Neuronal stem cell (in vitro differentiated cells): ENCODE measurements at regions not wholly inside any gene's neighbourhood (a gene's known extent, or its start where the extent isn't known, plus 50 kb on each side); places are given as distances from the start of the nearest gene placed in this dataset.
A peak's percentile ranks its signal among the peaks of the same experiment; 100 is the strongest.

ENCODE experiments used
- DNase-seq: peaks from one replicate; pipeline ENCODE4 v3.0.0-alpha.2; 2013; ENCODE audit warnings: low spot score
- H2AFZ ChIP-seq: one replicate; pipeline ENCODE4 v1.6.1; 2013; ENCODE audit warnings: mild to moderate bottlenecking, low read length, inconsistent platforms
- H2AK5ac ChIP-seq: 2 replicates; pipeline ENCODE4 v1.6.1; 2013; ENCODE audit warnings: low read depth, mild to moderate bottlenecking, inconsistent platforms, low read length, moderate library complexity, mixed read lengths
- H2BK120ac ChIP-seq: 2 replicates; pipeline ENCODE4 v1.6.1; 2013; ENCODE audit warnings: low read depth, mild to moderate bottlenecking, inconsistent platforms, low read length, moderate library complexity, mixed read lengths
- H2BK12ac ChIP-seq: one replicate; pipeline ENCODE4 v1.6.1; 2013; ENCODE audit warnings: low read length, inconsistent platforms
- H2BK15ac ChIP-seq: 2 replicates; pipeline ENCODE4 v1.6.1; 2013; ENCODE audit warnings: mild to moderate bottlenecking, low read length, inconsistent platforms, mixed read lengths
- H2BK5ac ChIP-seq: one replicate; pipeline ENCODE4 v1.6.1; 2013; ENCODE audit warnings: inconsistent platforms, mild to moderate bottlenecking, low read length, moderate library complexity
- H3K14ac ChIP-seq: one replicate; pipeline ENCODE4 v1.6.1; 2013; ENCODE audit warnings: low read length, inconsistent platforms
- H3K18ac ChIP-seq: 2 replicates; pipeline ENCODE4 v1.6.1; 2013; ENCODE audit warnings: low read length, inconsistent platforms
- H3K23ac ChIP-seq: 2 replicates; pipeline ENCODE4 v1.6.1; 2013; ENCODE audit warnings: low read depth, mild to moderate bottlenecking, mixed read lengths, low read length, inconsistent platforms; ENCODE audit not compliant: poor library complexity
- H3K27ac ChIP-seq: replicated peaks from 3 replicates; pipeline ENCODE4 v1.5.1; 2013; ENCODE audit warnings: low read length, inconsistent platforms
- H3K27me3 ChIP-seq, 3 experiments: 2 replicates each; pipeline ENCODE4 v1.6.1; 2013; ENCODE audit warnings: low read length in 3 of 3, mild to moderate bottlenecking in 2 of 3, inconsistent platforms in 1 of 3, low read depth in 1 of 3, mixed read lengths in 1 of 3, moderate library complexity in 1 of 3; ENCODE audit not compliant: control insufficient read depth in 3 of 3, insufficient read depth in 3 of 3
- H3K36me3 ChIP-seq, 2 donors: replicated peaks in 1 of 2; 2 replicates each; pipeline ENCODE4 v1.6.1; 2013; ENCODE audit warnings: low read length in 2 of 2; ENCODE audit not compliant: control insufficient read depth in 2 of 2, insufficient read depth in 2 of 2
- H3K4ac ChIP-seq: 2 replicates; pipeline ENCODE4 v1.6.1; 2013; ENCODE audit warnings: inconsistent platforms, mild to moderate bottlenecking, low read length, moderate library complexity
- H3K4me1 ChIP-seq, 2 donors: 1 replicate in 1 of 2; 2 replicates in 1 of 2; pipeline ENCODE4 v1.6.1; 2013; ENCODE audit warnings: low read length in 2 of 2, low read depth in 1 of 2; ENCODE audit not compliant: control insufficient read depth in 2 of 2, insufficient read depth in 1 of 2
- H3K4me2 ChIP-seq: one replicate; pipeline ENCODE4 v1.6.1; 2013; ENCODE audit warnings: mild to moderate bottlenecking, low read length, inconsistent platforms; ENCODE audit not compliant: insufficient read depth, poor library complexity, severe bottlenecking
- H3K4me3 ChIP-seq, 2 donors: 2 replicates each; pipeline ENCODE4 v1.5.1; 2013; ENCODE audit warnings: low read length in 2 of 2, mild to moderate bottlenecking in 2 of 2, inconsistent platforms in 1 of 2, moderate library complexity in 1 of 2
- H3K79me1 ChIP-seq: one replicate; pipeline ENCODE4 v1.6.1; 2013; ENCODE audit warnings: low read depth, mild to moderate bottlenecking, inconsistent platforms, low read length, moderate library complexity
- H3K9ac ChIP-seq: one replicate; pipeline ENCODE4 v1.6.1; 2013; ENCODE audit warnings: mild to moderate bottlenecking, low read depth, low read length, inconsistent platforms; ENCODE audit not compliant: poor library complexity
- H3K9me3 ChIP-seq, 2 donors: replicated peaks in 1 of 2; 2 replicates each; pipeline versions ENCODE3 to v1.6.1; 2013; ENCODE audit warnings: low read length in 2 of 2, mild to moderate bottlenecking in 2 of 2, inconsistent platforms in 1 of 2, low read depth in 1 of 2, mixed read lengths in 1 of 2, moderate library complexity in 1 of 2; ENCODE audit not compliant: control insufficient read depth in 2 of 2, insufficient read depth in 1 of 2
- H4K8ac ChIP-seq: one replicate; pipeline ENCODE4 v1.6.1; 2013; ENCODE audit warnings: low read depth, mild to moderate bottlenecking, inconsistent platforms, low read length, moderate library complexity
- H4K91ac ChIP-seq: one replicate; pipeline ENCODE4 v1.6.1; 2013; ENCODE audit warnings: low read length, low read depth, mild to moderate bottlenecking, inconsistent platforms; ENCODE audit not compliant: poor library complexity
- WGBS, 2 donors: extraction: QIAGEN DNeasy Blood & Tissue Kit; methylation state at CpG; one replicate each; pipeline ENCODE4 v1.1.7; 2013; ENCODE audit warnings: missing lambda C conversion rate in 2 of 2, mixed read lengths in 1 of 2; ENCODE audit not compliant: insufficient read length in 2 of 2, insufficient replicate concordance in 1 of 2; ENCODE audit errors: extremely low coverage in 2 of 2; 5-methylcytosine and 5-hydroxymethylcytosine counted together

DNA sequence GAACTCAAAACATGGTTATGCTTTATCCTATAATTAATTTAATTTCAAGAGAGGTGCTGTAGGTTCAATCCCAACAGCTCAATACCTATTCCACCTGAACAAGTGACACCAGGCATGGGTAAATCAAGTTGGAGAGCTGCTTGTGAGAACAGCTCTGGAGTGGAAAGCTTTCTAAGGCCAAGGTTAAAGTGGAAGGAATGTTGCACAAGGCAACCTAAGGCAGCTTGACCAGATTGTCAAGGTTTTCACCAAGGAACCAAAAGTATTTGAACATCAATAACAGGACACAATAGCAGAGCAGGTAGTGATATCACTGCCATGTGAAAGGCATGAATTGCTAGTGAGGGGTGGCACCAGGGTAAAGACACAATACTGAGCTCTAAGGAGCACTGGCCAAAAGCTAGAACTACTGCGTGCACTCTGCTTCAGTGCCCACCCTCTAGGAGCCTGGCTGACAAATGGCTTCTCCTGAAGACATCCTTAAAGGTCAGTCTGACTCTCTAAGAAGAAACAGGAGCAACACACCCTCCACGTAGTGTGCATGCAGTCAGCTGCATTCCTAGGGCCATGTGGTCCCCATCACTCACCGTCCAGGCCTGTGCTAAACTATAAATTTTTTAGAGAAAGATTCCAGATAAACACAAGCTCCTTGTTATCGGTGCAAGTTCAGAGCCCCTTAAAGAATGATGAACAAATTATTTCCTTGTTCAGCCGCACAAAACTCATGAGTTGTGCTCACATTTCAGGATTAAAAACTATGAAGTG, 677.7 kb upstream of the KLF4 start:
- Histone ChIP-seq H3K27ac (no peak overlapping the region), H2BK5ac (no peak overlapping the region)
- WGBS, 2 donors: no CpG with 5 or more reads among the region's 5 CpGs

GRCh38 chr9:108166519-108166918, 677.0 kb upstream of the KLF4 start:
- no peak for DNase-seq
- no peaks in the 10 kb centered on the region for H3K79me1 ChIP-seq
- no peak overlapping the region for H3K27ac ChIP-seq
- no peak overlapping the region for H2AK5ac ChIP-seq
- H3K18ac ChIP-seq: no peak overlapping the region
- H3K4me3 ChIP-seq: no peak overlapping the region
- no peaks in the 10 kb centered on the region for H3K9me3 ChIP-seq
- H3K27me3 ChIP-seq: no peaks in the 10 kb centered on the region
- no peak overlapping the region for H3K23ac ChIP-seq
- no peak overlapping the region for H2BK120ac ChIP-seq
- H3K4me1 ChIP-seq: peaks cover 0 to 4% of the 10 kb centered on the region in 2 donors
- no peak overlapping the region for H2BK12ac ChIP-seq
- no peak overlapping the region for H3K14ac ChIP-seq
- no peak overlapping the region for H2AFZ ChIP-seq
- H4K91ac ChIP-seq: no peak overlapping the region
- H2BK5ac ChIP-seq: no peak overlapping the region
- H4K8ac ChIP-seq: no peak overlapping the region
- H3K9ac ChIP-seq: no peak overlapping the region
- WGBS, 2 donors: no CpG with 5 or more reads among the region's 2 CpGs
- H3K36me3 ChIP-seq: no peaks in the 10 kb centered on the region
- H3K4ac ChIP-seq: no peak overlapping the region
- no peak overlapping the region for H3K4me2 ChIP-seq
- H2BK15ac ChIP-seq: no peak overlapping the region

More for the DNA sequence above, 677.7 kb upstream of the KLF4 start:
- Histone ChIP-seq H2BK12ac (no peak overlapping the region), H3K4me1 (peaks cover 0 to 4% of the 10 kb centered on the region in 2 donors), H3K23ac (no peak overlapping the region), H3K4ac (no peak overlapping the region), H2BK120ac (no peak overlapping the region), H2BK15ac (no peak overlapping the region), H4K8ac (no peak overlapping the region), H3K36me3 (no peaks in the 10 kb centered on the region), H3K14ac (no peak overlapping the region), H4K91ac (no peak overlapping the region), H3K4me2 (no peak overlapping the region), H3K9me3 (no peaks in the 10 kb centered on the region), H3K9ac (no peak overlapping the region), H3K27me3 (no peaks in the 10 kb centered on the region), H3K18ac (no peak overlapping the region), H2AFZ (no peak overlapping the region), H3K79me1 (no peaks in the 10 kb centered on the region), H3K4me3 (peak overlapping the region in 1 of 2 donors; percentile 26), H2AK5ac (no peak overlapping the region)
- no peak for DNase-seq

DNA sequence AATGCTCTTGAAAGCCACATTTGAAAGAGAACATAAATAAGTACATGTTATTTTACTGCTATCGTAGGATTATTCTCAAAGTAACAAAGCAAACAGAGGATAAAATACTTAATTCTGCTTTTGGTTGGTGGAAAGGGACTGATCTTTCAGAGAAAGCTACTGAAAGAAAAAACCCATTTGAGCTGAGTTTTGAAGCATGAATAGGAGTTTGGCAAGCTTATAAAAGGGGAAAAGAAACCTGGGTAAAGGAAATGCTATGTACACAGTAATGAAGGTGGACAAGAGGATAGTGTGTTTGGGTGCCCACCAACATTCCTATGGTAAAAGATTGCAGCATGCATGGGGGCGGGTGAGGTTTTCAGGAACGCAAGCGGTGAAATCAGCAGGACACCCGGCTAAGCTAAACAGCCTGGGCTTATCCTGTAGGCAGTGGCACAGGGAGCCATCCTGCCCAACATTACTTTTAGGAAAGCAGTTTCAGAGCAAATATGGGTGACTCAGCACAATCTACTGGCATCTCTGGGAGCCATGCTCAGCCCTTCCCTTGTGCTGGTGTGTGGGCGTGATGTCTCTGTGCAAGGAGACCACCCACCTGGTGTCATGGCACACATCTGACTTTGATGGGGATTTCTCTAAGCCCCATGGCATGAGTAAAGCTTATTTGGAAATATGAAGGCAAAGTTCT, 673.9 kb upstream of the KLF4 start:
- no peak overlapping the region for H3K23ac ChIP-seq
- H3K9ac ChIP-seq: no peak overlapping the region
- no peak overlapping the region for H3K4me3 ChIP-seq
- no peak overlapping the region for H3K4me2 ChIP-seq
- H2AK5ac ChIP-seq: no peak overlapping the region
- no peaks in the 10 kb centered on the region for H3K36me3 ChIP-seq
- H2BK15ac ChIP-seq: no peak overlapping the region
- peaks cover 0 to 4% of the 10 kb centered on the region in 2 donors for H3K4me1 ChIP-seq
- no peak overlapping the region for H3K4ac ChIP-seq
- no peaks in the 10 kb centered on the region for H3K27me3 ChIP-seq
- H4K8ac ChIP-seq: no peak overlapping the region
- H2BK12ac ChIP-seq: no peak overlapping the region
- H4K91ac ChIP-seq: no peak overlapping the region
- no peaks in the 10 kb centered on the region for H3K9me3 ChIP-seq
- H3K18ac ChIP-seq: peak overlapping the region; percentile 15
- no peak overlapping the region for H3K14ac ChIP-seq
- DNase-seq: no peak
- no peaks in the 10 kb centered on the region for H3K79me1 ChIP-seq
- no peak overlapping the region for H2BK120ac ChIP-seq
- no peak overlapping the region for H3K27ac ChIP-seq
- no CpG with 5 or more reads among the region's 6 CpGs for WGBS, 2 donors
- H2BK5ac ChIP-seq: no peak overlapping the region
- H2AFZ ChIP-seq: no peak overlapping the region

DNA sequence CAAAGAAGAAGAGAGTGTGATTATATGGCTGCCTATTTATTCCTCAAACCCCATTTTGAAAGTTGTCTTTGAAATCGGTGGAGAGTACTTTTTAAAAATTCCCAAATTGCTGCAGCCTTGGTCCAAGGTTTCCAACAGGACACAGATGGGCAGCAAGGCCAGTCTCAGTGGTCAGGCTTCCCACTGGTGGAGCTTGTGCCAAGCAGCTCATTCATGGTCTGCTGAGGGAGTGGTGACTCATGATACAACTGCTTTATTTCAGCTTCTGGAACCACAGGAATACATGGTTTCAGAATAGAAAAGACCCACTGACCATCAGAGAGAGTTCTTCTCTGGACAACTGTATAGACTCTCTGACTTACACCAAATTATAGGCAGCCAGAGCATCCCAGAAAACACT, 673.1 kb upstream of the KLF4 start:
- H3K4me1 ChIP-seq: peaks cover 0 to 4% of the 10 kb centered on the region in 2 donors
- H3K14ac ChIP-seq: no peak overlapping the region
- H3K36me3 ChIP-seq: no peaks in the 10 kb centered on the region
- no peak for DNase-seq
- no peak overlapping the region for H3K9ac ChIP-seq
- no peak overlapping the region for H4K8ac ChIP-seq
- H3K23ac ChIP-seq: no peak overlapping the region
- no peak overlapping the region for H2BK12ac ChIP-seq
- WGBS, 2 donors: no CpG with 5 or more reads among the region's 1 CpG
- no peak overlapping the region for H3K4me3 ChIP-seq
- H2BK120ac ChIP-seq: no peak overlapping the region
- no peak overlapping the region for H4K91ac ChIP-seq
- no peak overlapping the region for H2BK5ac ChIP-seq
- H3K4me2 ChIP-seq: no peak overlapping the region
- no peak overlapping the region for H2BK15ac ChIP-seq
- H3K4ac ChIP-seq: no peak overlapping the region
- H2AFZ ChIP-seq: no peak overlapping the region
- no peaks in the 10 kb centered on the region for H3K27me3 ChIP-seq
- H3K79me1 ChIP-seq: no peaks in the 10 kb centered on the region
- no peak overlapping the region for H3K27ac ChIP-seq
- H2AK5ac ChIP-seq: no peak overlapping the region
- no peak overlapping the region for H3K18ac ChIP-seq
- no peaks in the 10 kb centered on the region for H3K9me3 ChIP-seq
